GM23248 (cell line): ENCODE measurements at regions not wholly inside any gene's neighbourhood (a gene's known extent, or its start where the extent isn't known, plus 50 kb on each side); places are given as distances from the start of the nearest gene placed in this dataset.

Experiments used
- EZH2 ChIP-seq: fragments of 200-600 bp; sonication (generic); IDR thresholded peaks from 2 replicates; pipeline ENCODE4 v1.6.1; 2018; ENCODE audit warnings: antibody characterized with exemption, mild to moderate bottlenecking; ENCODE audit not compliant: insufficient read depth, poor library complexity, severe bottlenecking
- EZH2phosphoT487 ChIP-seq: fragments of 200-600 bp; sonication (generic); IDR thresholded peaks from 2 replicates; pipeline ENCODE4 v1.6.1; 2018; ENCODE audit warnings: antibody characterized with exemption, moderate library complexity, mild to moderate bottlenecking, low read depth; ENCODE audit not compliant: insufficient read depth

DNA sequence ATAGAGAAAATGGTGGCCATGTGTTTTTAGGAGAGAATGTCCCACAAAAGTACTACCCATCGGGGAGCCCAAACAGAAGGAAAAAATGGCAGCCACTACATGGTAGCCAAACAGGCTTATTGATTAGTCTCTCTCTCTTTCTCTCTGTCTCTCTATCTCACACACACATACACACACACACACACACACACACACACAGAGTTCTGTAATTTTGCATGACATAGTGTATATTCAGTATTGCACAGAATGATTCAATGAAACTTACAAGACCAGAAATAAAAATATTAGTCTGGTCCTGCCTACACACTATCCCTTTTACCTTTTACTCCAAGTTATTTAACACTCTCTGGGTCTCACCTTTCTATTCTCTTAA is 124.8 kb upstream of the SLC39A10 start:
- TF ChIP-seq EZH2phosphoT487 (no peak), EZH2 (no peak)
